Activated CD8-positive, alpha-beta memory T cell treated with anti-CD3 and anti-CD28 coated beads, Interleukin-2, amount 50 U/mL, for 24 hours (primary cell): ENCODE measurements at regions not wholly inside any gene's neighbourhood (a gene's known extent, or its start where the extent isn't known, plus 50 kb on each side); places are given as distances from the start of the nearest gene placed in this dataset.
"Not testable (repeated sequence)": the region's sequence is repeated elsewhere in the genome, so short reads cannot be mapped to it uniquely, and the experiment has no call there.

Experiments
- DNase-seq: peaks from one replicate; pipeline ENCODE4 v3.0.0-alpha.2; 2020; ENCODE audit errors: extremely low read depth

DNA sequence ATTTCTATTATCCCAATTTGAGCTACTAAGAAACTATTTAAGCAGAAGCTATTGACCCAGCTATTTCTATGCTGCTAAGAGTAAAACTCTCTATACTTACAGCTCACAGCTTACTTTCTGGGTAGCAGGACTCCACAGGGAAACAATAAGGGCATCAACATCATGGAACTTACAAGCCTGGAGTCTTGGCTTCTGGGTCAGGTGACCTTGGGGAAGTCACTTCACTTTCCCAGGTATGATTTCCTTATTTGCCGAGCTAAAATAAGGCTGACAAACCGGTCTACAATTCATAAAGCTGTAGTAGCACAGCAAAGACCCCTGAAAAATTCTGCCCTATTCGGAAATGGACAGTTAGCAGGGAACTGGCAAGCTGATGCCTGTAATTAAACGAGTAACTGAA lies 278.3 kb upstream of the NR2F2 start:
- no peak for DNase-seq

DNA sequence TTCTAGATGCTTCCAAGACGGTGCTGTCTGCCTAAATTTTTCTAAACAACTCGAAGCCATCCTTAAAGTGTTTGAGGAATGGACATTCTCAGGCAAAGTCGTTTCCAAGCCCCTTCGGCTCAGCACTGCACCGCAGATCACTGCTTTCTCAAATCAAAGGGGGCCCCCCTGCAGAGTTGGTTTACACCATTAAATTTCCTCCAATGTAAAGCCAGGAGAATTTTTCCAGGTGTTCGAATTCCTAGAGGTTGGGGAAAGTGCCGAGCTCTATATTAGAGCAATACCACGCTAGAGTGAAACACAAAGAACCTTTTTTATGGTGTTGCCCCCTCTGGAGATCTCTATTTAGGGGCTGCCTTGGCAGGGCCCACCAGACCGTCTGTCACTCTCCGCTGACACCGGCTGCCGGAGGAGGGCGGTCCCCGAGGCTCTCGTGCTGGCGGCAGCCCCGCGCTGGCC lies 277.9 kb upstream of the NR2F2 start:
- no peak for DNase-seq

DNA sequence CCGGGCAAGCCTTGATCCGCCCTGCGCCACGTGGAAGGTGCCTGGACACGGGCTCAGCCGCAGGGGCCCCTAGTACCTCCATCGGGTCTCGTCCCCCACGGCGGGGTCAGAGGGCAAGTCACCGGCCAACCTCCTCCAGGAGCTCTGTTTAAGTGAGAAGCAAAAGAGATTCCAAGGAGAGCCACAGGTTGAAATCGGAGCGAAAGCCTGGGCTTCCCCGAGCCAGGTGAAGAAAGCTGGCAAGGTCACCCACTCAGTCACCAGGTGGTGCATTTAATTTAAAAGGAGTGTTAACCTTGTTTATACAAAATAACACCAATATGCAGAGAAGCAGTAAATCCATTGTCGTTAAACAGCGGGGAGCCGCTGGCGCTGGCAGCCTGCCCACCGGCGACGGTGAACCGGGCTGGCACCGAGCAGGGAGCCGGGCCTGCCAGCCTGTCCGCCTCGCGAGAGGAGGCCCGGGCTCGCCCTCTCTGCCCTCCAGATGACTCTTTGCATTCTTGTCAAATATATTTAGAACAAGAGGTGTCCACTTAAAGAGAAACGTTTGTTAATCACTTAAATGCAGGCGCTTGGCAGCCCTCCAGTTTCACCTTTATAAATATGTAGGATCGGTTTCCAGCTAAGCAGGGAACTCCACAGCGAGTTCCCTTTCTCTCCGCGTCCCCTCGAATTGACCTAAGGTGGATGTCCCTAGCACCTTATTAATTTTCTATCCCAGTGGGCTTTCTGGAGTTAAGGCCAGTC lies 277.3 kb upstream of the NR2F2 start:
- no peak for DNase-seq

DNA sequence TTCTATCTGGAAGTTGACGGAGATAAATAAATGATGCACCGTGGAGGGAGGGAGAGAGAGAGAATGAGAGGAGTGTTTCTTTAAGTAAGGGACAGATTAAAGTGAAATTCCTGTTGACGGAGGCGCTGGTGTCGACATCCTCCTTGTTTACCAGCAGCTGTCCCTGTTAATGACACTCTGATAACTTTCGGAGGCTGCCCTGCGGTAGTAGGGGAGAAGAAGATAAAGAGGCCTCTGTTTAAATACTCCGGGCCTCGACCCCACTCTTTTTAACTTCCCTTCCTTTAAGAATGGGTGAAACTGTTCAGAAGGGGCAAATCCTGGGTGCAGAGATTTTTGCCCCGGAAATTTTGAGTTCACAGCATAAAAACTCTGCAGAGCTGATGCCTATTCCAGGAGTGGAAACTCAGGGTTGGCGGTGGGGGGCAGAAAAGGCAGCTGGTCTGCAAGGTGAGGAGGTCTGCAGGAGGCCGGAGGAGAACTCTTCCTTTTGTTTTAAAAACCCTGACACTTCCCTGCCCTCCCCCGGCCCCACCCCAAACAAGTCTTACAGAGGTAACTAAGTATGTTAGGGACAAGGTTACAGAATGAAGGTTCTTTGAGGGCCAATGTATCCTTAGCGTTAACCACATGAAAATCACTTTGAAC lies 276.6 kb upstream of the NR2F2 start:
- no peak for DNase-seq

DNA sequence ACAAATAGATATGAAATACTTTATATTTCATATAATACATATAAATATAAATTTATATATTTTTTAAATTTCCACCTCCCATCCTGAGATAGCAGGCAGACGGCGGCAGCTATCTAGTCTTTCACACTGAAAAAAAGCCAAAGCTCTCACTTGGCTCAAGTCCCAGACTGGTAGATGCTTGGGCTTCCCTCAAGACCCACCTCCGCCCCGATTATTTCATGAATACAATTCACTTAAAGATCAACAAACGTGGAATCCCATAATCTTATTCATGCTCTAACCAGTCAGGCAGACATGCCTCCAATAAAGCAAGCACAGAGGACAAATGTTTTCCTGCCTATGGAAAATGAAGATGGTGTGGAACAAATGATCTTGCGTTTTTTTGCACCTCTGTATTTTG lies 275.9 kb upstream of the NR2F2 start:
- no peak for DNase-seq

DNA sequence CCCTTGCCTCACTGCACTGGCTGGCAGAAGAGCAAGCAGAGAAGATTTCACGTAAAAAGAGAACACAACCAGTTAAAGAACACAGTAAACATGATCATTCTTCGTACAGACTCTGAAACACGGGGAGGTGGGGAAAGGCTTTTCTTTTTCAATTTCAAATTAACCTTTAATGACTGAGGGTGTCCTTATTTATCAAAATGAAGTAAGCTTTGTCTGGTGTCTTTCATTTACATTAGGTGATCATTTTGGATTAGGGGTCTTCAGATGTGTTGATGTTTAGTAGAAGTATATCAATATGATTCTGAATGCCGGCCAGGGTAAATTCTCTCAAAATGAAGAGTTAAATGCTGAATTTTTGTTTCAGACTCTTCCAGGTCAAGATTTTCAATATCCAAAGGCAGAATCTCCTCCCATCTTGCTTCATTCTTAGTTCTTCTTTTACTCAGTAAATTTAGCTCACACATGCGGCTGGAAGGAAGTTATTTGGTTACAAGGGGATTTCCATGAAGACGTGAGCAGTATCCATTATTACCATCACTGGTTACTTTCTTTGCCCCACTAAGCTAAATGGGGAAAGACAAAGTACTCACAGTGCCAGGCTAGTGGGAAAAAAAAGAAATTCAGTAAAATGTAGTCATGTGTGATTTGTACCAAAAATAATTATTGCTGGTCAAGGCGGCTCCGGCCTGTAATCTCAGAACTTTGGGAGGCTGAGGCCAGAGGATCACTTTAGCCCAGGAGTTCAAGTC lies 272.2 kb upstream of the NR2F2 start:
- DNase-seq: no peak

DNA sequence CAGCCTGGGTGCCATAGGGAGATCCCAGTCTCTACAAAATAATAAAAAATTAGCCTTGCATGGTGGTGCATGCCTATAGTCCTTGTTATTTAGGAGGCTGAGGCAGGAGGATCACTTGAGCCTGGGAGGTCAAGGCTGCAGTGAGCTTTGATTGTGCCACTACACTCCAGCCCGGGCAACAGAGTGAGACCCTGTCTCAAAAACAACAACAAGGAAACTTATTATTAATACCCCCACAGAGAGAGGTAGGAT lies 271.7 kb upstream of the NR2F2 start:
- DNase-seq: not testable (repeated sequence)

DNA sequence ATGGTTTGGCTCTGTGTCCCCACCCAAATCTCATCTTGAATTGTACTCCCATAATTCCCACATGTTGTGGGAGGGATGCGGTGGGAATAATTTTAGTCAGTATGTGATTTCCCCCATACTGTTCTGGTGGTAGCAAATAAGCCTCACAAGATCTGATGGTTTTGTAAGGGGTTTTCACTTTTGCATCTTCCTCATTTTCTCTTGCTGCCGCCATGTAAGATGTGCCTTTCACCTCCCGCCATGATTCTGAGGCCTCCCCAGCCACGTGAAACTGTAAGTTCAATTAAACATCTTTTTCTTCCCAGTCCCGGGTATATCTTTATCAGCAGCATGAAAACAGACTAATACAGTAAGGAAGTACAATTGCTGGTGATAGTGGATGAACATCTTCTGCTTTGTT lies 269.9 kb upstream of the NR2F2 start:
- DNase-seq: not testable (repeated sequence)

DNA sequence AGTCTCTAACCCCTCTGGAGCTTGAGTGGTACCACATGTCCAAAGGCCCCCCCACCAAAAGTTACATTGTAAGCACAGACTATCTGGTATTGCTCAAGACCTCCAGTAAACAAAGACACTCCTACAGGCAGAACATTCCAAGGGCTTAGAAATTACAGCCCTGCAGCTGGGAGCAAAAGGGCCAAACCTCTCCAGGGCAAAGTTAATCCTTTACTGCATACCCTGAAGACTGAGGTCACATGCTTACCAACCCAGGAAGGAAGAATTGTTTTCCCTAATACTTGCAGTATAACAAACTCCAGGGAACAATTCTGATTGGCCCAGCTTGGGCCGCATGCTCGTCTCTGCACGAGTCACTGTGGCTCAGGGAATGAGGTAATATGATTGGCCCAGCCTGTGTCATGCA lies 266.1 kb upstream of the NR2F2 start:
- no peak for DNase-seq

DNA sequence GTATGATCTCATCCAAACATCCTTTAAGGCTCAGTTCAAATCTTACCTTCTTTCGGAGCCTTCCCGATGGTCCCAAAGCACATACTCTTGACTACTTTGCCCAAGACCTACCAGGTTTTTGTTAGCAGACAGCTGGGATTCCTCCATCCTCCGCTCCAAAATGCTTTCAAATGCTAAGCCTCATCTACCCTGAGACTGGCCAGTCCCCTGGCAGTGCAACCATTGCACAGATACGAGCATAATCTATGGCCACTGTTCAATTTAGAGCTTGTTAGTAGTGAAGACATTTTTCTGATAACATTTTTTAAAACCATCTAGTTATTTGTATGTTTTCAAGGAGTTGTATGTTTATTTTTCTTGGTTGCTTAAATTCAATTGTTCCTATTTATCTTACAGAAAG lies 264.4 kb upstream of the NR2F2 start:
- DNase-seq: no peak

DNA sequence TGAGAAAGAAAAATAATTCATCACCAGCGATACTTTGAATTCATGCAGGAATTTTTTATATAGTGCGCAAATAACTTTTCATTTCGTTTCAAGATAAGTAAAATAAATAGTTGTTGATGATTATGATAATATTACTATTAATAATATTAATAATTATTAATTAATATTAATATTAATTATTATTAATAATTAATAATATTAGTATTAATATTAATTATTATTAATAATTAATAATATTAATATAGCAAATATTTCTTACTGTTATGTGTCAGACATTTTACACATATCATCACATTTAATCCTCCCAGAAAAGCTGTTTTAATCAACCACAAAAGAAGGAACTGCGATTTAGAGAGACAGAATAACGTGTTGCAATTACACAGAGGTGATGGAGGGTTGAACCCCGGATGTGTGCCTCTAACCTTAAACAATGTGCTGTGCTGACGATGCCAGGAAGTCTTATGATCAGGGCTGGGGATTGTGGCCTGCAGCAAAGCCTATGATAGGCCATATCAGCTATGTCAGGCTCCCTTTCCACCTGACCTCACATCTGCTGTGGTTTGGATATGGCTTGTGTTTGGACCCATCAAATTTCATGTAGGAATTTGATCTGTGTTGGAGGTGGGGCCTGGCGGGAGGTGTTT lies 263.5 kb upstream of the NR2F2 start:
- DNase-seq: no peak

DNA sequence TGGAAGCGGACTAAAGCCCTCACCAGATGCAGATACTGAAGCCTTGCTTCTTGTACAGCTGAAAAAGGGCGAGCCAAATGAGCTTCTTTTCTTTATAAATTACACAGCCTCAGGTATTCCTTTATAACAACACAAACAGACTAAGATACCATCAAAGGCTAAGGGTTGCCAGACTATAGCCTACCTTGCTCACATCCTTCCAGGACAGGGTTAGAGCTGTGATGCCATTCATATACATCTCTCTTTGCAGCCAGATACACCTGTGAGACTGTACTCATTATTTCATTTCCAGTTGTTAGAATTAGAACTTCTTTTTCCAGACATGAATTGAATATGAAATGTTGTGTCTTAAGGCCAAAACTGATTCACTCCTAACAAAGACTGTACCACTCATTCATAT lies 262.8 kb upstream of the NR2F2 start:
- DNase-seq: no peak

DNA sequence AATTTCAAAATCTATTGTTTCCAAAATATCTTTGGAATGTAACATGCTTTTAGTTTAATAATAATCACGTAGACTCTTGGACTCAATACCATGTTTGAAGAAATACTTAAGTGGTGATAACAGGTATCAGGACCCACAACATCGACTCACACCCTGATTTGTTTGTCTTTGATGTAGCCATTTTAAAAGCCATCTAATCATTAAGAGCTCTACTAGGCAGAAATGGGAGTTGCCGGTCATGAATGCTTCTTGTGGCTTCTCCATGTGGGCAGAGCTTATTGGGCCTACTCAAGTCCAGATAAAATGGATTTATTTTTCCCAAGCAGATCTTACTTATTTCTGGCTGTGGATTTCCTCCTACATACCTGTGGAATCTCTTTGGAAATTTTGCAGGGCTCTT lies 261.6 kb upstream of the NR2F2 start:
- DNase-seq: no peak

DNA sequence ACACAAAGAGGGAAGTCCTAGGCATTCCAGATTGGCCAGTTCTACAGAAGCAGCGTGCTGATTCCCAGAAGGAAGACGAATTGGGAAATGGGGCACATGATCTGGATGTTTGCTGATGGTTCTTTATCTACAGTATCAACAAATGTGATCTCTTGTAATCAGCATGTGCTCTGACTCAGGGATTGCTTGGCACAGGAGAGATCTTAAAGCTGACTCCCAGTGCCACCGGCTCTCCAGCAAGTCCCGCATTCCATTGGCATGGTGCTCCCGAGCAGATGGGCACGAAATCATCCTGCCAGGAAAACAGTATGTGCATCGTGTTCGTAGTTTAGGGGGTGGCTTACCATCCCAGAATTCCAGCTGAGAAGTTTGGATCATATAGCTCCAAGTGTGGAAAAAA lies 259.9 kb upstream of the NR2F2 start:
- no peak for DNase-seq

DNA sequence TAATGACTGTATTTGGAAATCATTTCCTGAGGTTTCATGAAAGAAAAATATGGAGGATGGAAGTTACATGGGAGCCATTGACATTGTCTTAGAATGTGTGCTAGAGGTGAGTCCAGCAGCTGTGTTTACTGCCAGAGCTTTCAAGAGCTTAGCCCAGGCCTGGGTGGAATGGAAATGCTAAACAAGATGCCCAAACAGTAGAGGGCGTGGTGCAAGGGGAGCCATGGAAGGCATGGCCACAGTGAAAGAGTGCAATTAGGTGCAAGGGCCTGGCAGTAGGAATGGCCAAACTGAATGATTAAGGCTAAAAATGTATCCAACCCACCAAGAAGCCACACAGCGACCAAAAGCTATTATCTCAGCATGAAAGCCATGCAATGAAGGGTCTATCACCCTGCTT lies 257.7 kb upstream of the NR2F2 start:
- no peak for DNase-seq

DNA sequence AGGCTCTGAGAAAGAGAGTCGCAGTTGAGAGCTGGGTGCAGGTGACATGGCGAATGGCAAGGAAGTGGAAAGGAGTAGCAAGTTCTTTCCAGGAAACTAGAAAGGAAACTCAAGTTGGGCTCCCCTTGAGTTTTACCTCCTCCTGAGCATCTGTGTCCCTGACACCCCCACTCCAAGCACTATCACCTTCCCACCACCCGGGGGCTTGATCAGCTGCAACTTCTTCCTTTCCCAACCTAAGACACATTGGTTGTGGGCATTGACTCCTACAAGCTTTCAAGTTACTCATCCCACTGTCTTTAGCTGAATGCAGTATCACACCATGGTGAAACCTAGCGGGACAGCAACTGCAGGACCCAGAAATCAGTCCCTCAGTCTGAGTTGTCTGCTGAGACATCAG lies 256.6 kb upstream of the NR2F2 start:
- no peak for DNase-seq

DNA sequence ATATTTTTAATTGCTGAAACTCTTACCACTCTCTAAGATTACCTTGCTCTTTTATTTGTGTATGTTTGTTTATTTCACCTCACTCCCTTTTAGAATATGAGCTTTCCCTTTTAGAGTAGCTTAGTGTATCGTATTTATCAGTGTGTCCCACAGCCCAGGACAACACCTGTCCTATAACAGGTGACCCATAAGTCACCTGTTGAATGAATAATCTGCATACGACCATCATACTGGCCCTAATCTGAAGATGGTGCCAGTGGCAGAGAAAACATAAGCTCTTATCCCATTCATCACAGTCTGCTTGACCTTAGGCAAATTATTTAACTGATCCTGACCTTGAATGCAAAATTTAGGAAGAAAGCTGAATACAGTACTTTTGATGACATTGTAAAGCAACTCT lies 254.6 kb upstream of the NR2F2 start:
- no peak for DNase-seq

DNA sequence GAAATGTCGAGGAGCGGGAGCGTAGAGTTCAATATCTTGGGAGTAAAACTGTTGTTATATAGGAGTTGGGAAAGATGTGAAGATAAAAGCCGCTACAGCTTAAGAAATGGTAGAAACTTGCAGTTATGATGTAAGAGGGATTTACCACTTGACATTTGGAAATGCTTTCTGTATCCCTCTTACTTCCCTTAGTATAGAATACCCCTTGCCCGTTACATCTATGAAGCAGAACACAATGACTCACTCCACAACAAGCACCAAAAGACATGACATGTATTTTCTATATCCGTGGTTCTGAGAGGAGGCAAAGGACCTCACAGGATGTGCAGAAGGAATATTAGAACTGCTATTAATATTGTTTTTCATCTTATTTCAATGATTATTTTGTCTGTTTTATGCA lies 254.2 kb upstream of the NR2F2 start:
- DNase-seq: no peak

DNA sequence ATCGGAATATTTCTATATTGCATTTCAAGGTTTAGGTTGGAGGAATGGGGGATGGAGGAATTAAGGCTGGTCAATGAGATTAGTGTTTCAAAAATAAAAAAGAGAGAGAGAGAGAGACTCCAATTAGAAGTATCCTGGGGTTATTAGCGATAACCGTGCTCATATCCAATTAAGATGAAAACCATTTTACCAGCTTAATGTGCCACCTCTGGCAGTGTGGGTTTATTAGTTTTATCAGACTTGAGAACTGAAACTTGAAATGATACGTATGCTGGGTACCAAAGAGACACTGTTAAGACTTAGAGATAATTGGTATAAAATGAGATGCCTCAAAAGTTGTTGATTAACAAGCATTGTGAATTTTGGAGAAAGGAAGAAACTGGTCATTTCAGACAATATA lies 251.5 kb upstream of the NR2F2 start:
- DNase-seq: no peak

DNA sequence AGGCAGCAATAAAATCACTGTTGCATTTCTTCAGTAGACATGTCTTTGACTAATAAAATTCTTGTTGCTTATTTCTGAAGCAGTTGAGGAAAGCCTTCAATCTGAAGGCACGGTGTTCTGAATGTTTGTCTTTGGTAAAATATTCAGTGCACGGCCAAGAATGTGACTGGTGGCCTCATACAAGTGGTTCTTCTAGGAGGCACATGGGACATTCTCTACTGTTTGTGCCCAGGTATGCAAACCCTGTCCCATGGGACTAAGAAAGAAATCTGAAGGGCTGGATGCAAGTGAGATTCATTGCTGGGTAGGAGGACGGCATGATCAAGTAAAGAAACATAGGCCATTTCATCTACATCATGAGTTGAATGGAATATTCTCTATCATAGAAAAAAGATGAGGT lies 250.6 kb upstream of the NR2F2 start:
- DNase-seq: no peak

DNA sequence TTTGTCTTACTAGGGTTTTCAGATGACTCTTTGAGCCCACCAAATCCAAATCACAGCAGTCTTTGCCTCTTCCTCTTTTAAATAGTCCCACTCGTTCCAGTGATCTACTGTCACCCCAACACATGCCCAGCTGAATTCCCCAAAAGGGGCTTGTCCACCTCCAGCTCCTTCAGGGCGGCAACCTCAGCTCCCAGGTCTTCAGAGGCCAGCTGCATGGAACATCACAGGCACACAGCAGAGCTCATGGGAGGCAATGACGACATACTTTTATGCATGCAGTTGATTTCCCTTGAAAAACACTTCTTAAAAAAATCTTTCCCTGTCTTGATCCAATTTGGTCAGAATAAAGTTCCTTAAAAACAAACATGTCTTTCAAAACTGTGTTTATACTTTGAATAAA lies 244.3 kb upstream of the NR2F2 start:
- no peak for DNase-seq

DNA sequence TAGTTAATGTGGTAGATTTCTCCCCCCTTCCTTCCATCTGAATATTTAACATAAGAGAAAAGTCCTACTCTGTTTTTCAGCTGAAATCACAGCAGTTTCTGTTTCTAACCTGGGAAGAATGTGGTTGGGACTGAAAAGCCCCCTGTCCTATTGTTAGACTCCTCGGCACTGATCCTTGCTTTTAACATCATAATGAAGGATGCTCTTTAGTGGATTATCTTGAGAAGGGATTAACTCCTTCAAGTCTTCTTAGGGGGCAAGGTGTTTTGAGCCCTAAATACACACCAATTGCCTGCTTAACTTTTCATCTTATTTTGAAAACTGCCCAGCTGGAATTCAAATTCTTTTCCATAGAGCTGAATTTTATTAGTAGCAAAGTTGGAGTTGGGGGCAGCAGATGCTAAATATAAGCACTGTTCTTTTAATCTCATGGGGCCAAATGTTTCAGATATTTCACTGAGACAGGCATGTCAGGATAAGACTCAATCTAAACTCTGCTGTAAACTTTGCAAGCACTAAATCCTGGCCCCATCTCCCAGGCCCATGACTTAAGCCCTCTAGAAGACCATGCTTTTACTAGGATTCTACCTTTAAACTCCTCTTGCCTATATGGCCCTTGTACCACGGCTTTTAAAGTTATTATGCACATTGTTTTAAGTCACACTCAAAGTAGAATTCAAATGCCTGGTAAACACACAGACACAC lies 243.2 kb upstream of the NR2F2 start:
- no peak for DNase-seq
